Endodermal cell (in vitro differentiated cells): ENCODE measurements at regions not wholly inside any gene's neighbourhood (a gene's known extent, or its start where the extent isn't known, plus 50 kb on each side); places are given as distances from the start of the nearest gene placed in this dataset.

Source experiments
- DNase-seq: peaks from one replicate; pipeline ENCODE4 v3.0.0-alpha.2; 2017
- H3K27ac ChIP-seq: 2 replicates; pipeline ENCODE4 v1.5.1; 2013; ENCODE audit warnings: mild to moderate bottlenecking, low read depth, low read length, moderate library complexity
- H3K27me3 ChIP-seq: 2 replicates; pipeline ENCODE4 v1.6.1; 2013; ENCODE audit warnings: mild to moderate bottlenecking, low read length, moderate library complexity; ENCODE audit not compliant: insufficient read depth, control insufficient read depth, poor library complexity, severe bottlenecking
- H3K36me3 ChIP-seq: 2 replicates; pipeline ENCODE4 v1.7.0; 2013; ENCODE audit warnings: mild to moderate bottlenecking, low read length, moderate library complexity; ENCODE audit not compliant: control insufficient read depth, insufficient read depth
- H3K4me1 ChIP-seq: one replicate; pipeline ENCODE4 v1.7.0; 2013; ENCODE audit warnings: low read length; ENCODE audit not compliant: control insufficient read depth, insufficient read depth
- H3K4me3 ChIP-seq: 2 replicates; pipeline ENCODE4 v1.5.1; 2013; ENCODE audit warnings: mild to moderate bottlenecking, low read length, moderate library complexity
- H3K9ac ChIP-seq: 2 replicates; pipeline ENCODE4 v1.6.1; 2013; ENCODE audit warnings: mild to moderate bottlenecking, low read length, moderate library complexity; ENCODE audit not compliant: poor library complexity, severe bottlenecking; ENCODE audit errors: extremely low read depth
- H3K9me3 ChIP-seq: 2 replicates; pipeline ENCODE4 v1.6.1; 2013; ENCODE audit warnings: mild to moderate bottlenecking, low read length, moderate library complexity; ENCODE audit not compliant: control insufficient read depth
- H3K27ac Mint-ChIP-seq: 2 replicates; pipeline ENCODE4 v1.8.0; 2020; ENCODE audit warnings: mixed read lengths
- H3K27me3 Mint-ChIP-seq: 2 replicates; pipeline ENCODE4 v1.8.0; 2021; ENCODE audit warnings: mild to moderate bottlenecking, mixed read lengths; ENCODE audit not compliant: insufficient read depth
- H3K36me3 Mint-ChIP-seq: 2 replicates; pipeline ENCODE4 v1.8.0; 2020; ENCODE audit warnings: low read depth, mixed read lengths
- H3K4me1 Mint-ChIP-seq: 2 replicates; pipeline ENCODE4 v1.8.0; 2020; ENCODE audit warnings: mixed read lengths
- H3K4me3 Mint-ChIP-seq: 2 replicates; pipeline ENCODE4 v1.8.0; 2020; ENCODE audit warnings: mild to moderate bottlenecking, moderate library complexity, mixed read lengths
- H3K9me3 Mint-ChIP-seq: 2 replicates; pipeline ENCODE4 v1.8.0; 2020; ENCODE audit warnings: mild to moderate bottlenecking, mixed read lengths
- WGBS, 2 experiments: methylation state at CpG; one replicate each; pipeline versions ENCODE4 v1.1.5 to v1.1.7; 2013; ENCODE audit warnings: missing lambda C conversion rate in 2 of 2, mixed read lengths in 1 of 2; ENCODE audit not compliant: insufficient coverage in 1 of 2, insufficient read length in 1 of 2; 5-methylcytosine and 5-hydroxymethylcytosine counted together
- TF ChIP-seq, protein P1 (sequence below): fragments of 200-600 bp; sonication (generic); conservative IDR thresholded peaks from 2 replicates; pipeline ENCODE4 v1.5.0; 2021; ENCODE audit warnings: antibody characterized with exemption, mild to moderate bottlenecking

GRCh38 chr6:118391086-118391485 lies 157.0 kb upstream of the PLN start:
- Histone ChIP-seq H3K9ac (no peak overlapping the region), H3K36me3 (no peaks in the 10 kb centered on the region), H3K4me1 (no peaks in the 10 kb centered on the region), H3K27ac (no peak overlapping the region), H3K27me3 (no peaks in the 10 kb centered on the region), H3K4me3 (no peak overlapping the region), H3K9me3 (peaks cover 6% of the 10 kb centered on the region)
- TF ChIP-seq, protein P1, sequence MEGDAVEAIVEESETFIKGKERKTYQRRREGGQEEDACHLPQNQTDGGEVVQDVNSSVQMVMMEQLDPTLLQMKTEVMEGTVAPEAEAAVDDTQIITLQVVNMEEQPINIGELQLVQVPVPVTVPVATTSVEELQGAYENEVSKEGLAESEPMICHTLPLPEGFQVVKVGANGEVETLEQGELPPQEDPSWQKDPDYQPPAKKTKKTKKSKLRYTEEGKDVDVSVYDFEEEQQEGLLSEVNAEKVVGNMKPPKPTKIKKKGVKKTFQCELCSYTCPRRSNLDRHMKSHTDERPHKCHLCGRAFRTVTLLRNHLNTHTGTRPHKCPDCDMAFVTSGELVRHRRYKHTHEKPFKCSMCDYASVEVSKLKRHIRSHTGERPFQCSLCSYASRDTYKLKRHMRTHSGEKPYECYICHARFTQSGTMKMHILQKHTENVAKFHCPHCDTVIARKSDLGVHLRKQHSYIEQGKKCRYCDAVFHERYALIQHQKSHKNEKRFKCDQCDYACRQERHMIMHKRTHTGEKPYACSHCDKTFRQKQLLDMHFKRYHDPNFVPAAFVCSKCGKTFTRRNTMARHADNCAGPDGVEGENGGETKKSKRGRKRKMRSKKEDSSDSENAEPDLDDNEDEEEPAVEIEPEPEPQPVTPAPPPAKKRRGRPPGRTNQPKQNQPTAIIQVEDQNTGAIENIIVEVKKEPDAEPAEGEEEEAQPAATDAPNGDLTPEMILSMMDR = no peak
- WGBS, 2 experiments = 95 to 100% methylated on average over 3 to 7 of the region's 7 CpGs
- DNase-seq = no peak
- peaks cover 2% of the 10 kb centered on the region for H3K9me3 Mint-ChIP-seq
- H3K4me1 Mint-ChIP-seq = peaks cover 2% of the 10 kb centered on the region
- H3K27ac Mint-ChIP-seq = no peak overlapping the region
- H3K36me3 Mint-ChIP-seq = no peaks in the 10 kb centered on the region
- no peak overlapping the region for H3K4me3 Mint-ChIP-seq
- no peaks in the 10 kb centered on the region for H3K27me3 Mint-ChIP-seq

DNA sequence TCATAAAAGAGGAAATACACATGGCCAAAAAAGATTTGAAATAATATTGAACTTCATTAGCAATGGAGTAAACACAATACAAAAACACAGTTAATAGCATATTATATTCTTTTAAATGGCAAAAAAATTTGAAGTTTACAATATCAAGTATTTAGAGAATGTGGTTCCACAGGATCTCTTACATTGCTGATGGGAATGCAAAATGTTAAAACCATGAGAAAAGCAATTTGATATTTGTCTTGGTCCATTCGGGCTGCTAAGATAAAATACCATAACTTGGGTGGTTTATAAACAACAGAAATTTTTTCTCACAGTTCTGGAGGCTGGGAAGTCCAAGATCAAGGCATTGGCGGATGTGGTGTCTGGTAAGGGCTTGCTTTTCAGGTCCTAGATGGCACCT lies 154.0 kb upstream of the PLN start:
- Histone ChIP-seq H3K4me1 (no peaks in the 10 kb centered on the region), H3K4me3 (no peak overlapping the region), H3K27ac (no peak overlapping the region), H3K27me3 (no peaks in the 10 kb centered on the region), H3K36me3 (no peaks in the 10 kb centered on the region), H3K9me3 (peaks cover 6% of the 10 kb centered on the region), H3K9ac (no peak overlapping the region)
- DNase-seq = no peak
- H3K9me3 Mint-ChIP-seq = peaks cover 2% of the 10 kb centered on the region
- H3K36me3 Mint-ChIP-seq = no peaks in the 10 kb centered on the region
- TF ChIP-seq, protein P1 = no peak
- H3K27me3 Mint-ChIP-seq = no peaks in the 10 kb centered on the region
- H3K4me3 Mint-ChIP-seq = no peak overlapping the region
- whole genome bisulfite sequencing, 2 experiments = 88 to 90% methylated on average over 2 of the region's 2 CpGs
- H3K4me1 Mint-ChIP-seq = peaks cover 2% of the 10 kb centered on the region
- no peak overlapping the region for H3K27ac Mint-ChIP-seq

DNA sequence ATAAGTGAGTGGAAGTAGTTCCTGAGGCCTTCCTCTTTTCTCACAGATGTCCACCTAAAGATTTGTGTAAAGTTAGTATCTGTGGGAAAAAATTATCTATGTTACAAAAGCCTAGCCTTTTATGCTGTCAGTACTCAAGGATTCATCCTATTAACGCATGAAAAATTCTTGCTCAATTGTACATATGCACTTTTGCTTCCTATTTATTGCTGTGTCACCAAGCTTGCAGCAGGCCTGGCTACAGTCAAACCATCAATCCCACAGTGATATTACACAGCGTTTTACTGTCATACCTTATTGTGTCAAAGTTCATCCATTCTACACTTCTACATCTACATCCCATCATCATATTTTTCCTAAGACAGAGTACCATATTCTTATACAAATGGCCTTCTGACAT lies 151.1 kb upstream of the PLN start:
- Mint-ChIP-seq H3K27me3 (no peaks in the 10 kb centered on the region), H3K9me3 (peaks cover 2% of the 10 kb centered on the region), H3K4me3 (no peak overlapping the region), H3K36me3 (no peaks in the 10 kb centered on the region), H3K27ac (no peak overlapping the region), H3K4me1 (no peaks in the 10 kb centered on the region)
- TF ChIP-seq, protein P1 = no peak
- peaks cover 6% of the 10 kb centered on the region for H3K9me3 ChIP-seq
- H3K4me3 ChIP-seq = no peak overlapping the region
- WGBS, 2 experiments = 94 to 100% methylated on average over 1 to 2 of the region's 2 CpGs
- no peak for DNase-seq
- H3K27ac ChIP-seq = no peak overlapping the region
- no peak overlapping the region for H3K9ac ChIP-seq
- no peaks in the 10 kb centered on the region for H3K36me3 ChIP-seq
- H3K4me1 ChIP-seq = no peaks in the 10 kb centered on the region
- H3K27me3 ChIP-seq = no peaks in the 10 kb centered on the region
